ENCODE measurements at regions not wholly inside any gene's neighbourhood (a gene's known extent, or its start where the extent isn't known, plus 50 kb on each side); places are given as distances from the start of the nearest gene placed in this dataset.

GRCh38 chr5:129821477-129822131 lies 73.7 kb downstream of the MINAR2 start:
- no peak for DNase-seq (ENCODE audit: low spot score)

- no peak for DNase-seq (ENCODE audit: low spot score)
Observed at GRCh38 chr5:129830288-129830687, 74.0 kb upstream of the CHSY3 start.

GRCh38 chr5:129836321-129836720 lies 67.9 kb upstream of the CHSY3 start:
- DNase-seq (ENCODE audit: low spot score) = no peak

GRCh38 chr5:129844764-129845163 lies 59.5 kb upstream of the CHSY3 start:
- DNase-seq (ENCODE audit: low spot score) = no peak

GRCh38 chr5:129852747-129853352 lies 51.4 kb upstream of the CHSY3 start:
- peak; percentile 73 for DNase-seq (ENCODE audit: low spot score)

GRCh38 chr5:129853588-129853987 lies 50.7 kb upstream of the CHSY3 start:
- no peak for DNase-seq (ENCODE audit: low spot score)
